Stomach smooth muscle (tissue), 2 donors: ENCODE measurements at regions not wholly inside any gene's neighbourhood (a gene's known extent, or its start where the extent isn't known, plus 50 kb on each side); places are given as distances from the start of the nearest gene placed in this dataset.

Source experiments
- H3K27ac ChIP-seq: one replicate; pipeline ENCODE4 v1.7.0; 2013; ENCODE audit warnings: mild to moderate bottlenecking, low read length, inconsistent platforms
- H3K27me3 ChIP-seq, 2 donors: one replicate each; pipeline ENCODE4 v1.7.0; 2013; ENCODE audit warnings: low read length in 2 of 2; ENCODE audit not compliant: insufficient read depth in 2 of 2, control insufficient read depth in 1 of 2
- H3K36me3 ChIP-seq, 2 donors: one replicate each; pipeline ENCODE4 v1.7.0; 2013; ENCODE audit warnings: low read length in 2 of 2; ENCODE audit not compliant: control insufficient read depth in 2 of 2, insufficient read depth in 2 of 2
- H3K4me1 ChIP-seq: one replicate; pipeline ENCODE4 v1.7.0; 2013; ENCODE audit warnings: low read length; ENCODE audit not compliant: control insufficient read depth, insufficient read depth
- H3K4me3 ChIP-seq, 2 donors: one replicate each; pipeline ENCODE4 v1.7.0; 2013; ENCODE audit warnings: low read length in 2 of 2
- H3K9ac ChIP-seq, 2 donors: one replicate each; pipeline ENCODE4 v1.7.0; 2013; ENCODE audit warnings: low read length in 2 of 2, mild to moderate bottlenecking in 1 of 2
- H3K9me3 ChIP-seq, 2 donors: one replicate each; pipeline ENCODE4 v1.7.0; 2013; ENCODE audit warnings: low read length in 2 of 2; ENCODE audit not compliant: control insufficient read depth in 2 of 2
- donor health status: healthy.
- donor health status: Pancreatic carcinoma.

GRCh38 chr20:11654766-11655165, 262.9 kb upstream of the BTBD3 start:
- no peaks in the 10 kb centered on the region for H3K9me3 ChIP-seq
- no peaks in the 10 kb centered on the region for H3K4me1 ChIP-seq
- H3K4me3 ChIP-seq: no peak overlapping the region
- no peaks in the 10 kb centered on the region for H3K36me3 ChIP-seq
- H3K9ac ChIP-seq: no peak overlapping the region
- H3K27ac ChIP-seq: no peak overlapping the region
- no peaks in the 10 kb centered on the region for H3K27me3 ChIP-seq

DNA sequence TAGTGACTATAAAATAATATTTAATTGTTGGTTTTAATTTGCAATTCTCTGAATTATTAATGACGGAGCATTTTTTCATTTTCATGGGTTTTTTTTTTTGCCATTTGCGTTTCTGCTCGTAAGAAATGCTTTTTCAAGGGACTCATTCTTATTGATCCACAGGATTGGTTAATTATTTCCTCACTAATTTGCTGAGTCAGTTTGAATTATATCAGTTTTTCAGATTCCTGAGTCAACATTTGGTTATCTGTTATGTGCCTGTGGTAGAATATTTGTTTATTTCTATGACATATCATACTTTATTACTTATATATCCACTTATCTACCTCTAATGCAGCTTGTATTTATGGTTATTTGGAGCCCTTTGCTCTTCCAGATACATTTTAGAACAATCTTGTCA, 257.0 kb upstream of the BTBD3 start:
- H3K9me3 ChIP-seq: peaks cover 0 to 3% of the 10 kb centered on the region in 2 donors
- no peaks in the 10 kb centered on the region for H3K27me3 ChIP-seq
- H3K27ac ChIP-seq: no peak overlapping the region
- no peak overlapping the region for H3K4me3 ChIP-seq
- no peaks in the 10 kb centered on the region for H3K4me1 ChIP-seq
- no peak overlapping the region for H3K9ac ChIP-seq
- H3K36me3 ChIP-seq: no peaks in the 10 kb centered on the region

- Histone ChIP-seq H3K9me3 (no peaks in the 10 kb centered on the region), H3K36me3 (no peaks in the 10 kb centered on the region), H3K4me3 (no peak overlapping the region), H3K27me3 (no peaks in the 10 kb centered on the region), H3K27ac (no peak overlapping the region), H3K9ac (no peak overlapping the region), H3K4me1 (no peaks in the 10 kb centered on the region)
Observed at GRCh38 chr20:11671015-11671511, 246.6 kb upstream of the BTBD3 start.

GRCh38 chr20:11672959-11673358, 244.7 kb upstream of the BTBD3 start:
- no peaks in the 10 kb centered on the region for H3K4me1 ChIP-seq
- H3K27ac ChIP-seq: no peak overlapping the region
- H3K4me3 ChIP-seq: no peak overlapping the region
- no peaks in the 10 kb centered on the region for H3K27me3 ChIP-seq
- H3K9me3 ChIP-seq: no peaks in the 10 kb centered on the region
- H3K36me3 ChIP-seq: no peaks in the 10 kb centered on the region
- no peak overlapping the region for H3K9ac ChIP-seq

DNA sequence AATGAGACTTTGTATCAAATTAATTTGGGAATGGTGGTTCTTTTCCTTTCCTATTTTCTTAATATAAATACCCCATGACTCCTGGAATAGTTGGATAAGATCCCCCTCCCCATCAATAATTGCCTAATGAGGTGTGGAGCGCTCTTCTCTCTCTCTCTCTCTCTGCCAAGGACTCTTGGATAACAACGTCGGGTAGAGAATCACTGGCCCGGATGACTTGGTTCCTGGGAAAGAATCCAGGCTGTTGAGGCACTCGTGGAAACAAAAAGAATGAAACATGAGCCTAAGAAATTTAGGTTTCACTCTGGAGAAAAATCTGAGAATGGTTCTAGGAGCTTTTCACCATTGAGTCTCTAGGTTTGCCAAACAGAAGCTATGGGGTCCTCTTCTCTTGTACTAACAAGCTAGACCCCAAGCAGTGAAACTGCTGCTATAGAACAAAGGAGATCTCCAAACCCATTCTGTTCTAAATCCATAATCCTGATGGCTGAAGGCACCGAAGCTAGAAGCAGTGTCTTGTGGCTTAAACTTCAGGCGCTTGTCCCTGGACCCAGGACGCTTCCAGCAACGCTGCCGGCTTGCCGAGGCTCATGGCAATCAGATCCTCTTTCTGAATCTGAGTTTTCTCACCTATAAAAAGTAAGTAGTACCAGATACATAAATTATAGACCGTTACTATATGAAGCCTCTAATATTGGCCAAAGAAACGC, 241.6 kb upstream of the BTBD3 start:
- Histone ChIP-seq H3K9me3 (no peaks in the 10 kb centered on the region), H3K4me1 (no peaks in the 10 kb centered on the region), H3K36me3 (no peaks in the 10 kb centered on the region), H3K27ac (no peak overlapping the region), H3K9ac (no peak overlapping the region), H3K27me3 (no peaks in the 10 kb centered on the region), H3K4me3 (no peak overlapping the region)

GRCh38 chr20:11676630-11677287, 240.9 kb upstream of the BTBD3 start:
- H3K36me3 ChIP-seq: no peaks in the 10 kb centered on the region
- no peak overlapping the region for H3K4me3 ChIP-seq
- no peaks in the 10 kb centered on the region for H3K27me3 ChIP-seq
- H3K4me1 ChIP-seq: no peaks in the 10 kb centered on the region
- H3K9ac ChIP-seq: no peak overlapping the region
- no peaks in the 10 kb centered on the region for H3K9me3 ChIP-seq
- H3K27ac ChIP-seq: no peak overlapping the region

- Histone ChIP-seq H3K4me3 (no peak overlapping the region), H3K4me1 (no peaks in the 10 kb centered on the region)
Observed at GRCh38 chr20:11677428-11677827, 240.3 kb upstream of the BTBD3 start.

DNA sequence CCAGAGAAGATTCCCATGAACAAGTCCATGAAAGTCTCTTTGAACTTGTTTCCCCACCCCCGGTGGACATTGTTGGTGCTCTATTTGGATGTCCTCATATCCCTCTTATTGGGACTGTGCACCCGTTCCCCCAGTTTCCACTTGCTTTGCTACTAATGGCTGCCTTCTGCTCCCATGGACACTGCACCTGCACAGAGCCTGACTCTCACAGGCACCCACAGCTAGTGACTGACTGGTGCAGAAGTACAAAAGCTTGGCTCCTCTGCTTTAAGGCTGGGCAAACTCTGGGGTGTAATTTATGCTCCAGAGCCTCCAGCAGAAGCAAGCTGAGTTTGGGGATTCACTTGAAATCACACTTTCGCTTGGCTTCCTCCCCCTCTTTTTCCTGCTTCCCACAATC, 239.9 kb upstream of the BTBD3 start:
- Histone ChIP-seq H3K36me3 (no peaks in the 10 kb centered on the region), H3K27ac (no peak overlapping the region), H3K9me3 (no peaks in the 10 kb centered on the region), H3K4me1 (no peaks in the 10 kb centered on the region), H3K27me3 (no peaks in the 10 kb centered on the region), H3K4me3 (no peak overlapping the region), H3K9ac (no peak overlapping the region)

More at GRCh38 chr20:11677428-11677827, 240.3 kb upstream of the BTBD3 start:
- Histone ChIP-seq H3K36me3 (no peaks in the 10 kb centered on the region), H3K9ac (no peak overlapping the region), H3K9me3 (no peaks in the 10 kb centered on the region), H3K27me3 (no peaks in the 10 kb centered on the region), H3K27ac (no peak overlapping the region)

DNA sequence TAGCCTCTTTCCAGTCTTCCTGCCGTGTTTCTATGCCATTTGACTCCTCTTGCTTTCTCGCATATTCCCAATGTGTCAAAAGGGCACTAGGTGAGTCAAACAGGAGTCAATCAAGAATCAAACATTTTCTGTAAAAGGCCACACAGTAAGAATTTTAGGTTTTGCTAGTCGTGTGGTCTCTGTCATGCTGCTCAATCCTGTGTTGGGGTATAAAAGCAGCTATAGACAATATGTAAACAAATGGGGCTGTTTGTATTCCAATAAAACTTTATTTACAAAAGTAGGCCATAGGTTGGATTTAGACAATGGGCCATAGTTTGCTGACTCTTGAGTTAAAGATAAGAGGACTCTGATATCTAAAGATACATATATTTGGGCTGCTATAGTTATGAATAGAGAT, 235.4 kb upstream of the BTBD3 start:
- Histone ChIP-seq H3K9ac (no peak overlapping the region), H3K9me3 (no peaks in the 10 kb centered on the region), H3K27ac (no peak overlapping the region), H3K36me3 (no peaks in the 10 kb centered on the region), H3K4me3 (no peak overlapping the region), H3K27me3 (no peaks in the 10 kb centered on the region), H3K4me1 (peaks cover 7% of the 10 kb centered on the region)

- Histone ChIP-seq H3K4me3 (peak overlapping the region in 1 of 2 donors; percentile 74), H3K27ac (no peak overlapping the region), H3K4me1 (peaks cover 8% of the 10 kb centered on the region), H3K9me3 (peaks cover 0 to 2% of the 10 kb centered on the region in 2 donors), H3K27me3 (no peaks in the 10 kb centered on the region), H3K9ac (no peak overlapping the region), H3K36me3 (no peaks in the 10 kb centered on the region)
Observed at GRCh38 chr20:11686195-11686594, 231.5 kb upstream of the BTBD3 start.
